ENCODE measurements at regions not wholly inside any gene's neighbourhood (a gene's known extent, or its start where the extent isn't known, plus 50 kb on each side); places are given as distances from the start of the nearest gene placed in this dataset.

- Histone ChIP-seq H2AFZ (replicated peaks) (no peak overlapping the region), H3K4me2 (no peak overlapping the region), H3K4me1 (peaks cover 26% of the 10 kb centered on the region), H4K20me1 (ENCODE audit: low read depth) (no peaks in the 10 kb centered on the region), H3K79me2 (ENCODE audit: low read depth) (no peaks in the 10 kb centered on the region), H3K27me3 (no peaks in the 10 kb centered on the region), H3K9me3 (ENCODE audit: low read depth) (no peaks in the 10 kb centered on the region), H3K27ac (no peak overlapping the region), H3F3A (ENCODE audit: low read depth) (peaks cover 8% of the 10 kb centered on the region), H3K4me3 (no peak overlapping the region), H3K9ac (no peak overlapping the region), H3K36me3 (no peaks in the 10 kb centered on the region)
- no peak for TF ChIP-seq EZH2phosphoT487 (IDR thresholded peaks at IDR 0.05)
- no peak for TF ChIP-seq EZH2 (IDR thresholded peaks at IDR 0.05)
- no peak for TF ChIP-seq CTCF (IDR thresholded peaks at IDR 0.05)
- Mint-ChIP-seq H3K9me3 (no peaks in the 10 kb centered on the region), H3K27me3 (ENCODE audit: insufficient read depth, low read depth) (peaks cover 2% of the 10 kb centered on the region), H3K4me3 (no peak overlapping the region), H3K27ac (peak overlapping the region; percentile 55), H3K4me1 (peaks cover 40% of the 10 kb centered on the region), H3K36me3 (no peaks in the 10 kb centered on the region)
- DNase-seq (ENCODE audit: low spot score) = no peak
Measured at GRCh38 chr12:94714378-94715114, 64.2 kb upstream of the TMCC3 start.

- no peak for DNase-seq (ENCODE audit: low spot score)
- Histone ChIP-seq H3K27ac (no peak overlapping the region), H3K4me1 (peaks cover 26% of the 10 kb centered on the region), H3K36me3 (no peaks in the 10 kb centered on the region), H3K79me2 (ENCODE audit: low read depth) (no peaks in the 10 kb centered on the region), H3F3A (ENCODE audit: low read depth) (peaks cover 8% of the 10 kb centered on the region), H3K27me3 (no peaks in the 10 kb centered on the region), H3K4me2 (no peak overlapping the region), H4K20me1 (ENCODE audit: low read depth) (no peaks in the 10 kb centered on the region), H3K4me3 (no peak overlapping the region), H3K9ac (no peak overlapping the region), H3K9me3 (ENCODE audit: low read depth) (no peaks in the 10 kb centered on the region), H2AFZ (replicated peaks) (peak overlapping the region; percentile 44)
- peaks cover 2% of the 10 kb centered on the region for H3K27me3 Mint-ChIP-seq (ENCODE audit: insufficient read depth, low read depth)
- H3K4me3 Mint-ChIP-seq = no peak overlapping the region
- no peaks in the 10 kb centered on the region for H3K36me3 Mint-ChIP-seq
- no peaks in the 10 kb centered on the region for H3K9me3 Mint-ChIP-seq
- H3K27ac Mint-ChIP-seq = peak overlapping the region; percentile 84
- TF ChIP-seq EZH2 (IDR thresholded peaks at IDR 0.05) = no peak
- TF ChIP-seq CTCF (IDR thresholded peaks at IDR 0.05) = no peak
- TF ChIP-seq EZH2phosphoT487 (IDR thresholded peaks at IDR 0.05) = no peak
- peaks cover 39% of the 10 kb centered on the region for H3K4me1 Mint-ChIP-seq
Measured at GRCh38 chr12:94712815-94713515, 62.6 kb upstream of the TMCC3 start.

- no peak overlapping the region for H3K4me2 ChIP-seq
- no peaks in the 10 kb centered on the region for H3K36me3 Mint-ChIP-seq
- no peaks in the 10 kb centered on the region for H3K79me2 ChIP-seq (ENCODE audit: low read depth)
- TF ChIP-seq EZH2 (IDR thresholded peaks at IDR 0.05) (no peak), CTCF (IDR thresholded peaks at IDR 0.05) (peak; percentile 40)
- no peak overlapping the region for H3K27ac ChIP-seq
- H3K27me3 Mint-ChIP-seq (ENCODE audit: insufficient read depth, low read depth) = peaks cover 2% of the 10 kb centered on the region
- no peak overlapping the region for H3K9ac ChIP-seq
- H3K4me3 ChIP-seq = no peak overlapping the region
- H3K4me3 Mint-ChIP-seq = no peak overlapping the region
- no peaks in the 10 kb centered on the region for H3K9me3 ChIP-seq (ENCODE audit: low read depth)
- no peak overlapping the region for H2AFZ ChIP-seq (replicated peaks)
- no peaks in the 10 kb centered on the region for H4K20me1 ChIP-seq (ENCODE audit: low read depth)
- no peaks in the 10 kb centered on the region for H3F3A ChIP-seq (ENCODE audit: low read depth)
- DNase-seq (ENCODE audit: low spot score) = peak; percentile 37
- H3K36me3 ChIP-seq = no peaks in the 10 kb centered on the region
- H3K4me1 Mint-ChIP-seq = peaks cover 23% of the 10 kb centered on the region
- no peaks in the 10 kb centered on the region for H3K9me3 Mint-ChIP-seq
- H3K27ac Mint-ChIP-seq = no peak overlapping the region
- no peaks in the 10 kb centered on the region for H3K27me3 ChIP-seq
- peaks cover 11% of the 10 kb centered on the region for H3K4me1 ChIP-seq
Measured at GRCh38 chr12:94710933-94711332, 60.6 kb upstream of the TMCC3 start.
